Esophagus squamous epithelium (tissue), 5 donors: ENCODE measurements at regions not wholly inside any gene's neighbourhood (a gene's known extent, or its start where the extent isn't known, plus 50 kb on each side); places are given as distances from the start of the nearest gene placed in this dataset.
"Not testable (repeated sequence)": the region's sequence is repeated elsewhere in the genome, so short reads cannot be mapped to it uniquely, and the experiment has no call there.

ENCODE experiments used
- DNase-seq: peaks from one replicate; lab custom pipeline; 2025; lab: John Stamatoyannopoulos, UW
- H3K27ac ChIP-seq, 4 donors: fragments of 200-600 bp; sonication (generic); one replicate each; pipeline ENCODE4 v1.5.1; 2016 to 2019; ENCODE audit warnings: mild to moderate bottlenecking in 1 of 4
- H3K27me3 ChIP-seq, 4 donors: fragments of 200-600 bp; sonication (generic); 1 replicate in 3 of 4; 2 replicates in 1 of 4; pipeline versions ENCODE4 v1.5.1 to v1.6.0; 2017 to 2021; ENCODE audit warnings: antibody characterized with exemption in 1 of 4
- H3K36me3 ChIP-seq, 3 donors: fragments of 200-600 bp; sonication (generic); one replicate each; pipeline ENCODE4 v1.5.1; 2016 to 2019
- H3K4me1 ChIP-seq, 3 donors: fragments of 200-600 bp; sonication (generic); one replicate each; pipeline ENCODE4 v1.5.1; 2017 to 2019
- H3K4me3 ChIP-seq, 4 donors: fragments of 200-600 bp; sonication (generic); 1 replicate in 3 of 4; 2 replicates in 1 of 4; pipeline ENCODE4 v1.5.1; 2016 to 2019; ENCODE audit warnings: mild to moderate bottlenecking in 2 of 4, moderate library complexity in 1 of 4
- H3K9me3 ChIP-seq, 3 donors: fragments of 200-600 bp; sonication (generic); one replicate each; pipeline ENCODE4 v1.5.1; 2016 to 2019
- POLR2A ChIP-seq, 4 donors: fragments of 450-650 bp; IDR thresholded peaks; one replicate each; pipeline ENCODE4 v1.6.1; 2017; ENCODE audit warnings: antibody characterized with exemption in 4 of 4, mild to moderate bottlenecking in 4 of 4, moderate library complexity in 3 of 4
- WGBS, 2 donors: methylation state at CpG; one replicate each; pipeline ENCODE4 v1.1.5; 2018; 5-methylcytosine and 5-hydroxymethylcytosine counted together
- intact Hi-C: fragments of 100-400 bp; cut with DNase I; formaldehyde crosslinking; loops from one replicate; pipeline ENCODE4 v1.15.0; 2022
- TF ChIP-seq, protein P1 (sequence below), 6 experiments: fragments of 450-650 bp in 4 of 6; fragments of 200-600 bp in 2 of 6; sonication (generic) in 2 of 6; IDR thresholded peaks; one replicate each; pipeline ENCODE4 v1.5.1; 2016 to 2019; ENCODE audit warnings: antibody characterized with exemption in 6 of 6, mild to moderate bottlenecking in 4 of 6, moderate library complexity in 4 of 6
- donor health status: DM: yes; HTN: yes; CAD: no.

GRCh38 chrY:16124630-16125317 is 1600.4 kb downstream of the NLGN4Y start:
- Histone ChIP-seq H3K4me1 (no peaks in the 10 kb centered on the region), H3K9me3 (no peaks in the 10 kb centered on the region), H3K36me3 (no peaks in the 10 kb centered on the region), H3K27me3 (no peaks in the 10 kb centered on the region), H3K4me3 (no peak overlapping the region), H3K27ac (no peak overlapping the region)
- TF ChIP-seq POLR2A (IDR thresholded peaks at IDR 0.05): no peak
- TF ChIP-seq, protein P1, sequence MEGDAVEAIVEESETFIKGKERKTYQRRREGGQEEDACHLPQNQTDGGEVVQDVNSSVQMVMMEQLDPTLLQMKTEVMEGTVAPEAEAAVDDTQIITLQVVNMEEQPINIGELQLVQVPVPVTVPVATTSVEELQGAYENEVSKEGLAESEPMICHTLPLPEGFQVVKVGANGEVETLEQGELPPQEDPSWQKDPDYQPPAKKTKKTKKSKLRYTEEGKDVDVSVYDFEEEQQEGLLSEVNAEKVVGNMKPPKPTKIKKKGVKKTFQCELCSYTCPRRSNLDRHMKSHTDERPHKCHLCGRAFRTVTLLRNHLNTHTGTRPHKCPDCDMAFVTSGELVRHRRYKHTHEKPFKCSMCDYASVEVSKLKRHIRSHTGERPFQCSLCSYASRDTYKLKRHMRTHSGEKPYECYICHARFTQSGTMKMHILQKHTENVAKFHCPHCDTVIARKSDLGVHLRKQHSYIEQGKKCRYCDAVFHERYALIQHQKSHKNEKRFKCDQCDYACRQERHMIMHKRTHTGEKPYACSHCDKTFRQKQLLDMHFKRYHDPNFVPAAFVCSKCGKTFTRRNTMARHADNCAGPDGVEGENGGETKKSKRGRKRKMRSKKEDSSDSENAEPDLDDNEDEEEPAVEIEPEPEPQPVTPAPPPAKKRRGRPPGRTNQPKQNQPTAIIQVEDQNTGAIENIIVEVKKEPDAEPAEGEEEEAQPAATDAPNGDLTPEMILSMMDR (IDR thresholded peaks at IDR 0.05): no peak
- 100% methylated on average over 1 of the region's 3 CpGs; no CpG with 5 or more reads in 1 of the 2 donors for WGBS, 2 donors
- intact Hi-C loops: no loop called here
- DNase-seq: no peak

GRCh38 chrY:16136581-16137298 is 1612.4 kb downstream of the NLGN4Y start:
- Histone ChIP-seq H3K9me3 (no peaks in the 10 kb centered on the region), H3K4me1 (no peaks in the 10 kb centered on the region), H3K4me3 (no peak overlapping the region), H3K27ac (no peak overlapping the region), H3K27me3 (no peaks in the 10 kb centered on the region), H3K36me3 (no peaks in the 10 kb centered on the region)
- DNase-seq: no peak
- WGBS, 2 donors: 71% methylated on average over 3 of the region's 7 CpGs; no CpG with 5 or more reads in 1 of the 2 donors
- intact Hi-C loops: no loop called here
- TF ChIP-seq, protein P1 (IDR thresholded peaks at IDR 0.05): no peak
- TF ChIP-seq POLR2A (IDR thresholded peaks at IDR 0.05): no peak

GRCh38 chrY:16157801-16158200 is 1633.5 kb downstream of the NLGN4Y start:
- no peaks in the 10 kb centered on the region for H3K36me3 ChIP-seq
- no peak overlapping the region for H3K4me3 ChIP-seq
- TF ChIP-seq, protein P1 (IDR thresholded peaks at IDR 0.05): no peak
- no peak for TF ChIP-seq POLR2A (IDR thresholded peaks at IDR 0.05)
- no peaks in the 10 kb centered on the region for H3K9me3 ChIP-seq
- no peak overlapping the region for H3K27ac ChIP-seq
- H3K4me1 ChIP-seq: no peaks in the 10 kb centered on the region
- intact Hi-C loops: no loop called here
- no peak for DNase-seq
- 69% methylated on average over 4 of the region's 5 CpGs; no CpG with 5 or more reads in 1 of the 2 donors for WGBS, 2 donors
- no peaks in the 10 kb centered on the region for H3K27me3 ChIP-seq

GRCh38 chrY:16175740-16176139 is 1651.4 kb downstream of the NLGN4Y start:
- H3K27ac ChIP-seq, H3K27me3 ChIP-seq, H3K9me3 ChIP-seq, DNase-seq, intact Hi-C loops, H3K4me1 ChIP-seq, H3K4me3 ChIP-seq, H3K36me3 ChIP-seq: not testable (repeated sequence)
- no CpG with 5 or more reads among the region's 1 CpG for WGBS, 2 donors

GRCh38 chrY:16205482-16205881 is 1674.5 kb downstream of the CDY2B start:
- H3K4me3 ChIP-seq, H3K27ac ChIP-seq, DNase-seq, H3K9me3 ChIP-seq, H3K27me3 ChIP-seq, intact Hi-C loops, H3K36me3 ChIP-seq, H3K4me1 ChIP-seq: not testable (repeated sequence)
- WGBS, 2 donors: no CpG with 5 or more reads among the region's 3 CpGs

GRCh38 chrY:16243322-16243721 is 1636.7 kb downstream of the CDY2B start:
- H3K4me1 ChIP-seq, H3K4me3 ChIP-seq, H3K36me3 ChIP-seq, intact Hi-C loops, DNase-seq, H3K27me3 ChIP-seq, H3K27ac ChIP-seq, H3K9me3 ChIP-seq: not testable (repeated sequence)
- no CpG with 5 or more reads among the region's 1 CpG for WGBS, 2 donors

GRCh38 chrY:16254551-16255295 is 1625.3 kb downstream of the CDY2B start:
- H3K27me3 ChIP-seq, H3K4me3 ChIP-seq, DNase-seq, intact Hi-C loops, H3K36me3 ChIP-seq, H3K4me1 ChIP-seq, H3K9me3 ChIP-seq, H3K27ac ChIP-seq: not testable (repeated sequence)
- WGBS, 2 donors: no CpG with 5 or more reads among the region's 6 CpGs

GRCh38 chrY:16255778-16256177 is 1624.2 kb downstream of the CDY2B start:
- WGBS, 2 donors: no CpG with 5 or more reads among the region's 4 CpGs
- H3K9me3 ChIP-seq, H3K4me1 ChIP-seq, H3K27me3 ChIP-seq, intact Hi-C loops, DNase-seq, H3K36me3 ChIP-seq, H3K27ac ChIP-seq, H3K4me3 ChIP-seq: not testable (repeated sequence)
